Spleen (tissue), 11 donors: ENCODE measurements at regions not wholly inside any gene's neighbourhood (a gene's known extent, or its start where the extent isn't known, plus 50 kb on each side); places are given as distances from the start of the nearest gene placed in this dataset.
"Not testable (repeated sequence)": the region's sequence is repeated elsewhere in the genome, so short reads cannot be mapped to it uniquely, and the experiment has no call there.

Experiments
- DNase-seq: peaks from one replicate; pipeline ENCODE4 v3.0.0-alpha.2; 2020
- H3K27ac ChIP-seq, 8 donors: fragments of 200-600 bp; sonication (generic) in 7 of 8; 1 replicate in 4 of 8; 2 replicates in 4 of 8; pipeline versions ENCODE4 v1.5.0 to v1.8.0; 2016 to 2021; ENCODE audit warnings: inconsistent platforms in 4 of 8, mild to moderate bottlenecking in 4 of 8, moderate library complexity in 1 of 8
- H3K27me3 ChIP-seq, 7 donors: fragments of 200-600 bp; sonication (generic) in 6 of 7; replicated peaks in 1 of 7; 1 replicate in 4 of 7; 2 replicates in 3 of 7; pipeline versions ENCODE4 v1.5.0 to v1.8.0; 2016 to 2021; ENCODE audit warnings: inconsistent platforms in 3 of 7, mild to moderate bottlenecking in 1 of 7
- H3K36me3 ChIP-seq, 6 donors: fragments of 200-600 bp; sonication (generic) in 5 of 6; 1 replicate in 4 of 6; 2 replicates in 2 of 6; pipeline versions ENCODE4 v1.5.0 to v1.8.0; 2016 to 2021; ENCODE audit warnings: inconsistent platforms in 2 of 6
- H3K4me1 ChIP-seq, 6 donors: fragments of 200-600 bp; sonication (generic) in 5 of 6; 1 replicate in 3 of 6; 2 replicates in 3 of 6; pipeline versions ENCODE4 v1.5.0 to v1.8.0; 2016 to 2021; ENCODE audit warnings: inconsistent platforms in 3 of 6
- H3K4me3 ChIP-seq, 8 donors: fragments of 200-600 bp; sonication (generic) in 7 of 8; 1 replicate in 4 of 8; 2 replicates in 4 of 8; pipeline versions ENCODE4 v1.5.0 to v1.8.0; 2016 to 2021; ENCODE audit warnings: inconsistent platforms in 4 of 8, mild to moderate bottlenecking in 4 of 8, moderate library complexity in 2 of 8
- H3K9me3 ChIP-seq, 8 donors: fragments of 200-600 bp; sonication (generic) in 7 of 8; 1 replicate in 4 of 8; 2 replicates in 4 of 8; pipeline versions ENCODE4 v1.5.0 to v1.8.0; 2016 to 2021; ENCODE audit warnings: inconsistent platforms in 4 of 8
- CTCF ChIP-seq, 11 experiments: fragments of 200-600 bp in 7 of 11; fragments of 450-650 bp in 4 of 11; sonication (generic) in 4 of 11; IDR thresholded peaks in 8 of 11; conservative IDR thresholded peaks in 3 of 11; 1 replicate in 7 of 11; 2 replicates in 4 of 11; pipeline versions ENCODE4 v1.4.0 to v1.8.0; 2016 to 2021; ENCODE audit warnings: antibody characterized with exemption in 11 of 11, inconsistent platforms in 4 of 11, mild to moderate bottlenecking in 1 of 11
- POLR2A ChIP-seq, 3 donors: fragments of 450-650 bp; IDR thresholded peaks; one replicate each; pipeline ENCODE4 v1.5.1; 2017; ENCODE audit warnings: antibody characterized with exemption in 3 of 3, mild to moderate bottlenecking in 1 of 3
- POLR2AphosphoS5 ChIP-seq, 3 donors: sonication (generic); formaldehyde crosslinking; IDR thresholded peaks; one replicate each; pipeline ENCODE4 v1.5.1; 2017; ENCODE audit warnings: antibody characterized with exemption in 3 of 3
- WGBS, 5 donors: extraction: QIAGEN DNeasy Blood & Tissue Kit in 3 of 5; methylation state at CpG; one replicate each; pipeline versions ENCODE4 v1.1.5 to v1.1.7; 2013 to 2018; 5-methylcytosine and 5-hydroxymethylcytosine counted together
- intact Hi-C: fragments of 100-400 bp; cut with DNase I; formaldehyde crosslinking; loops from one replicate; pipeline ENCODE4 v1.15.0; 2023; ENCODE audit warnings: low total_unique reads
- donor health status: healthy with polysubstance abuse.
- donor health status: DM: no; HTN: no; CAD: no; lungs with moderate emphysema.
- donor health status: DM: no; HTN: no; CAD: no.
- donor health status: Bipolar disorder and iron deficiency.
- donor health status: healthy.
- donor health status: DM: no; HTN: no; CAD: no.
- donor health status: DM: yes; HTN: yes; CAD: no.

GRCh38 chr7:121530227-121531174 lies 134.4 kb upstream of the FAM3C start:
- H3K27ac ChIP-seq, result peak overlapping the region in 5 of 8 donors; percentile 0 to 39 (median 12)
- DNase-seq, result no peak
- no peak for TF ChIP-seq POLR2AphosphoS5 (IDR thresholded peaks at IDR 0.05)
- TF ChIP-seq POLR2A (IDR thresholded peaks at IDR 0.05), result no peak
- TF ChIP-seq CTCF (IDR thresholded peaks at IDR 0.05 in 8 of 11, conservative IDR thresholded peaks at IDR 0.05 in 3 of 11), result no peak
- WGBS, 5 donors, result 55 to 64% (median 56%) methylated on average over 4 of the region's 4 CpGs
- intact Hi-C loops, result no loop called here
- no peaks in the 10 kb centered on the region for H3K27me3 ChIP-seq
- H3K9me3 ChIP-seq, result no peaks in the 10 kb centered on the region
- no peaks in the 10 kb centered on the region for H3K36me3 ChIP-seq
- peaks cover 0 to 8% (median 0%) of the 10 kb centered on the region in 6 donors for H3K4me1 ChIP-seq
- H3K4me3 ChIP-seq, result no peak overlapping the region

GRCh38 chr7:121529003-121529402 lies 132.9 kb upstream of the FAM3C start:
- no peak for DNase-seq
- WGBS, 5 donors, result 60 to 89% (median 79%) methylated on average over 3 of the region's 3 CpGs
- intact Hi-C loops, result no loop called here
- no peak overlapping the region for H3K4me3 ChIP-seq
- no peak for TF ChIP-seq POLR2A (IDR thresholded peaks at IDR 0.05)
- TF ChIP-seq POLR2AphosphoS5 (IDR thresholded peaks at IDR 0.05), result no peak
- TF ChIP-seq CTCF (IDR thresholded peaks at IDR 0.05 in 8 of 11, conservative IDR thresholded peaks at IDR 0.05 in 3 of 11), result no peak
- peaks cover 0 to 8% (median 0%) of the 10 kb centered on the region in 6 donors for H3K4me1 ChIP-seq
- no peak overlapping the region for H3K27ac ChIP-seq
- no peaks in the 10 kb centered on the region for H3K27me3 ChIP-seq
- H3K36me3 ChIP-seq, result no peaks in the 10 kb centered on the region
- H3K9me3 ChIP-seq, result no peaks in the 10 kb centered on the region

- H3K36me3 ChIP-seq, intact Hi-C loops, H3K4me3 ChIP-seq, H3K27ac ChIP-seq, DNase-seq, H3K4me1 ChIP-seq, H3K9me3 ChIP-seq, H3K27me3 ChIP-seq: not testable (repeated sequence)
- 66 to 93% (median 87%) methylated on average over 3 of the region's 3 CpGs for WGBS, 5 donors
Observed at GRCh38 chr7:121526210-121526609, 130.1 kb upstream of the FAM3C start.

GRCh38 chr7:121525155-121525819 lies 129.2 kb upstream of the FAM3C start:
- Histone ChIP-seq H3K27me3 (no peaks in the 10 kb centered on the region), H3K4me1 (peaks cover 0 to 7% (median 0%) of the 10 kb centered on the region in 6 donors), H3K36me3 (no peaks in the 10 kb centered on the region), H3K9me3 (no peaks in the 10 kb centered on the region), H3K27ac (no peak overlapping the region), H3K4me3 (no peak overlapping the region)
- WGBS, 5 donors, result 91 to 94% (median 92%) methylated on average over 4 of the region's 4 CpGs
- no peak for TF ChIP-seq POLR2AphosphoS5 (IDR thresholded peaks at IDR 0.05)
- no peak for TF ChIP-seq POLR2A (IDR thresholded peaks at IDR 0.05)
- TF ChIP-seq CTCF (IDR thresholded peaks at IDR 0.05 in 8 of 11, conservative IDR thresholded peaks at IDR 0.05 in 3 of 11), result no peak
- intact Hi-C loops, result no loop called here
- DNase-seq, result no peak
